Calu3 (cell line): ENCODE measurements at regions not wholly inside any gene's neighbourhood (a gene's known extent, or its start where the extent isn't known, plus 50 kb on each side); places are given as distances from the start of the nearest gene placed in this dataset.
A peak's percentile ranks its signal among the peaks of the same experiment; 100 is the strongest.

Experiments
- BruUV-seq: library from RNA; stranded (reverse); fragments of 400-500 nt; replicated peaks from 2 replicates; lab custom pipeline; 2021; lab: Mats Ljungman, UMichigan
- CTCF ChIA-PET: fragments of 300-600 bp; sonication (Branson Sonifier 250); formaldehyde crosslinking; loops from one replicate; lab custom pipeline; 2022; ENCODE audit warnings: antibody characterized with exemption; lab: Charles Lee
- DNase-seq: peaks from one replicate; pipeline ENCODE4 v3.0.0; 2022
- H3K27ac Mint-ChIP-seq: one replicate; pipeline ENCODE4 v1.8.0; 2022; ENCODE audit warnings: mixed read lengths; ENCODE audit not compliant: unreplicated experiment
- H3K27me3 Mint-ChIP-seq: one replicate; pipeline ENCODE4 v1.8.0; 2022; ENCODE audit warnings: mixed read lengths; ENCODE audit not compliant: unreplicated experiment
- H3K36me3 Mint-ChIP-seq: one replicate; pipeline ENCODE4 v1.8.0; 2022; ENCODE audit warnings: mild to moderate bottlenecking, moderate library complexity, mixed read lengths; ENCODE audit not compliant: insufficient read depth, unreplicated experiment
- H3K4me1 Mint-ChIP-seq: one replicate; pipeline ENCODE4 v1.8.0; 2022; ENCODE audit warnings: mild to moderate bottlenecking, low read depth, mixed read lengths; ENCODE audit not compliant: unreplicated experiment
- H3K4me3 Mint-ChIP-seq: one replicate; pipeline ENCODE4 v1.8.0; 2022; ENCODE audit warnings: mild to moderate bottlenecking, low read depth, moderate library complexity, mixed read lengths; ENCODE audit not compliant: unreplicated experiment
- H3K9me3 Mint-ChIP-seq: one replicate; pipeline ENCODE4 v1.8.0; 2022; ENCODE audit warnings: low read depth, mixed read lengths; ENCODE audit not compliant: unreplicated experiment
- intact Hi-C: fragments of 100-400 bp; cut with micrococcal nuclease; formaldehyde crosslinking; loops from one replicate; pipeline ENCODE4 v1.10.0; 2022; ENCODE audit not compliant: unreplicated experiment
- TF ChIP-seq, protein P1 (sequence below): fragments of 200-600 bp; IDR thresholded peaks from one replicate; pipeline ENCODE4 v1.8.0; 2022; ENCODE audit warnings: antibody characterized with exemption; ENCODE audit not compliant: unreplicated experiment

GRCh38 chr13:23504180-23504579 is 66.0 kb upstream of the TNFRSF19 start:
- DNase-seq = no peak
- Mint-ChIP-seq H3K4me1 (peaks cover 9% of the 10 kb centered on the region), H3K36me3 (no peaks in the 10 kb centered on the region), H3K9me3 (no peaks in the 10 kb centered on the region), H3K27me3 (no peaks in the 10 kb centered on the region), H3K27ac (no peak overlapping the region), H3K4me3 (no peak overlapping the region)
- no TSS peak for BruUV-seq
- TF ChIP-seq, protein P1, sequence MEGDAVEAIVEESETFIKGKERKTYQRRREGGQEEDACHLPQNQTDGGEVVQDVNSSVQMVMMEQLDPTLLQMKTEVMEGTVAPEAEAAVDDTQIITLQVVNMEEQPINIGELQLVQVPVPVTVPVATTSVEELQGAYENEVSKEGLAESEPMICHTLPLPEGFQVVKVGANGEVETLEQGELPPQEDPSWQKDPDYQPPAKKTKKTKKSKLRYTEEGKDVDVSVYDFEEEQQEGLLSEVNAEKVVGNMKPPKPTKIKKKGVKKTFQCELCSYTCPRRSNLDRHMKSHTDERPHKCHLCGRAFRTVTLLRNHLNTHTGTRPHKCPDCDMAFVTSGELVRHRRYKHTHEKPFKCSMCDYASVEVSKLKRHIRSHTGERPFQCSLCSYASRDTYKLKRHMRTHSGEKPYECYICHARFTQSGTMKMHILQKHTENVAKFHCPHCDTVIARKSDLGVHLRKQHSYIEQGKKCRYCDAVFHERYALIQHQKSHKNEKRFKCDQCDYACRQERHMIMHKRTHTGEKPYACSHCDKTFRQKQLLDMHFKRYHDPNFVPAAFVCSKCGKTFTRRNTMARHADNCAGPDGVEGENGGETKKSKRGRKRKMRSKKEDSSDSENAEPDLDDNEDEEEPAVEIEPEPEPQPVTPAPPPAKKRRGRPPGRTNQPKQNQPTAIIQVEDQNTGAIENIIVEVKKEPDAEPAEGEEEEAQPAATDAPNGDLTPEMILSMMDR = no peak
- CTCF ChIA-PET = interaction anchor here (0.5 kb wide), 1 partner anchor 34 kb away, joined by 3 read pairs; no protein-coding TSS in a partner anchor
- intact Hi-C loops = no loop called here

DNA sequence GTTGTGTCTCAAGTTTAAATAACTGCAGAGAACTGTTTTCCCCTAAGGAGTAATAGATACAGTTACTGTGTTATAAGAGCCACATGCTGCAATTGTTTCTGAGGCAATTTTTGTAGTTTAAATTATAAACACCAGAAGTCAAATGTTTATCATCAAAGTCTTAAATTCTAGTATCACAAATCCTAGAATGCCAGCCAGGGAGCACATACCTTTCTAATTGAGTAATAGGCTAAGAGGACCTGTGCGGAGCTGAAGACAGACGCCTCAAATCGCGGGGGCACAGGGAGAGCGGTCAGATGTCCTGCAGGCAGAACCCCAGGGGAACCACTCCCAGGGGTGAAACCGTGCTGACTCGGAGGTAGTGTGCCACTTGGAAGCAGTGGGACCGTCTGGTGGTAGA is 65.2 kb upstream of the TNFRSF19 start:
- no peaks in the 10 kb centered on the region for H3K36me3 Mint-ChIP-seq
- no peak overlapping the region for H3K27ac Mint-ChIP-seq
- no TSS peak for BruUV-seq
- H3K9me3 Mint-ChIP-seq = no peaks in the 10 kb centered on the region
- CTCF ChIA-PET = no interaction called here
- no peak for DNase-seq
- TF ChIP-seq, protein P1 = no peak
- peaks cover 14% of the 10 kb centered on the region for H3K4me1 Mint-ChIP-seq
- H3K27me3 Mint-ChIP-seq = no peaks in the 10 kb centered on the region
- peak overlapping the region; percentile 33 for H3K4me3 Mint-ChIP-seq
- intact Hi-C loops = no loop called here

DNA sequence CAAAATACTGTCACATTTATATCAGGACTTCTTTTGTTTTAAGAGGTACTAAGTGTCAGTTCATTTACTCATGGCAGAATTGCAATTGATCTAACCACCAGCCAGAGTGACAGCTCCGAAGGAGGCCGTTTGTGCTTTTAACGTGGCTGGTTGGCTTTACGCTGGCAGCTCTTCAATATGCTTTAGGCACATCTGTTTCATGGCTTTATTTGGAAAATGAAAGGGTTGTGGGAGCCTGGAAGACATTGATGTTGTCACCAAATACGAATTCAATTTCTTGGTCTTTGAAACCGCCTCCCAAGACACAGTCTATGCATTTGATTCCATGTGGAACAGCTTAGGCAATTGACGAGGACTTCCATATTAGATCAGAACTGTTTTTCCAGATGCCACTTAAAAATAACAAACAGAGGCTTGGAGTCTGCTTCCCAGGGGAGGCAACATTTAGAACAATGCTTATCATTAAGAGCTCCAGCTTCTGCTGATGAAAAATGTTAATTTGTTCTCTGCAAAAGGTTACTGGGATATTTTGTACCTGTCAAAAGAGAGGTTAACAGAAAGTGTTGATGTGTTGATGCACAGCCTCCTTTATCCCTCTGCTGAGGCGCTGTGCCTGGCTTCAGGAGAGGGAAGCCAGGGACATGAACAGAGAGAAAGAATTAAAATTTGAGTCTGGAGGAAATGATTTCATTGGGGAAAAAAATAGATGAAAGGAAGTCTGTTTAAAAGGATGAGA is 64.0 kb upstream of the TNFRSF19 start:
- no TSS peak for BruUV-seq
- TF ChIP-seq, protein P1 = no peak
- intact Hi-C loops = no loop called here
- Mint-ChIP-seq H3K4me3 (no peak overlapping the region), H3K27ac (no peak overlapping the region), H3K4me1 (peaks cover 20% of the 10 kb centered on the region), H3K27me3 (no peaks in the 10 kb centered on the region), H3K9me3 (no peaks in the 10 kb centered on the region), H3K36me3 (no peaks in the 10 kb centered on the region)
- no peak for DNase-seq
- CTCF ChIA-PET = no interaction called here

- no peak for DNase-seq
- TF ChIP-seq, protein P1 = no peak
- no peaks in the 10 kb centered on the region for H3K9me3 Mint-ChIP-seq
- H3K4me3 Mint-ChIP-seq = no peak overlapping the region
- CTCF ChIA-PET = no interaction called here
- intact Hi-C loops = no loop called here
- no peaks in the 10 kb centered on the region for H3K27me3 Mint-ChIP-seq
- BruUV-seq = no TSS peak
- no peaks in the 10 kb centered on the region for H3K36me3 Mint-ChIP-seq
- peaks cover 20% of the 10 kb centered on the region for H3K4me1 Mint-ChIP-seq
- H3K27ac Mint-ChIP-seq = no peak overlapping the region
Observed at GRCh38 chr13:23506807-23507291, 63.4 kb upstream of the TNFRSF19 start.
